Activated CD4-positive, alpha-beta T cell treated with anti-CD3 and anti-CD28 coated beads for 24 hours (primary cell): ENCODE measurements at regions not wholly inside any gene's neighbourhood (a gene's known extent, or its start where the extent isn't known, plus 50 kb on each side); places are given as distances from the start of the nearest gene placed in this dataset.

ENCODE experiments used
- DNase-seq, 2 donors: peaks; one replicate each; pipeline ENCODE4 v3.0.0-alpha.2; 2020; ENCODE audit warnings: low read depth in 2 of 2

- DNase-seq: no peak
Observed at GRCh38 chr12:41768456-41768855, 376.2 kb downstream of the GXYLT1 start.

- no peak for DNase-seq
Observed at GRCh38 chr12:41762691-41763090, 382.0 kb downstream of the GXYLT1 start.

GRCh38 chr12:41745593-41745992 is 399.1 kb downstream of the GXYLT1 start:
- DNase-seq: no peak

GRCh38 chr12:41743835-41744234 is 400.8 kb downstream of the GXYLT1 start:
- DNase-seq: no peak

GRCh38 chr12:41739066-41739465 is 405.6 kb downstream of the GXYLT1 start:
- no peak for DNase-seq

- DNase-seq: no peak
Observed at GRCh38 chr12:41737423-41737822, 407.3 kb downstream of the GXYLT1 start.

GRCh38 chr12:41736436-41736835 is 408.2 kb downstream of the GXYLT1 start:
- no peak for DNase-seq

- no peak for DNase-seq
Observed at GRCh38 chr12:41731691-41732090, 413.0 kb downstream of the GXYLT1 start.

GRCh38 chr12:41731061-41731460 is 413.6 kb downstream of the GXYLT1 start:
- DNase-seq: no peak

GRCh38 chr12:41724216-41724615 is 420.5 kb downstream of the GXYLT1 start:
- no peak for DNase-seq

- DNase-seq: no peak
Observed at GRCh38 chr12:41719214-41719613, 425.5 kb downstream of the GXYLT1 start.

GRCh38 chr12:41715256-41715655 is 429.4 kb downstream of the GXYLT1 start:
- DNase-seq: no peak

GRCh38 chr12:41709463-41710285 is 435.0 kb downstream of the GXYLT1 start:
- DNase-seq: no peak

- DNase-seq: no peak
Observed at GRCh38 chr12:41709012-41709411, 435.7 kb downstream of the GXYLT1 start.

- no peak for DNase-seq
Observed at GRCh38 chr12:41706376-41706775, 438.3 kb downstream of the GXYLT1 start.

GRCh38 chr12:41701943-41702601 is 442.6 kb downstream of the GXYLT1 start:
- DNase-seq: no peak

GRCh38 chr12:41700940-41701339 is 443.7 kb downstream of the GXYLT1 start:
- no peak for DNase-seq

- no peak for DNase-seq
Observed at GRCh38 chr12:41699658-41700057, 445.0 kb downstream of the GXYLT1 start.

GRCh38 chr12:41697161-41697560 is 447.5 kb downstream of the GXYLT1 start:
- no peak for DNase-seq

- no peak for DNase-seq
Observed at GRCh38 chr12:41684997-41685396, 459.7 kb downstream of the GXYLT1 start.

- DNase-seq: no peak
Observed at GRCh38 chr12:41683513-41684240, 461.0 kb downstream of the GXYLT1 start.

GRCh38 chr12:41683023-41683422 is 461.7 kb downstream of the GXYLT1 start:
- no peak for DNase-seq

GRCh38 chr12:41681898-41682297 is 462.8 kb downstream of the GXYLT1 start:
- DNase-seq: no peak
